NCI-H460 (cell line): ENCODE measurements at regions not wholly inside any gene's neighbourhood (a gene's known extent, or its start where the extent isn't known, plus 50 kb on each side); places are given as distances from the start of the nearest gene placed in this dataset.
"Not testable (repeated sequence)": the region's sequence is repeated elsewhere in the genome, so short reads cannot be mapped to it uniquely, and the experiment has no call there.

ENCODE experiments used
- DNase-seq: peaks from one replicate; pipeline ENCODE4 v3.0.0-alpha.2; 2016; ENCODE audit warnings: low read depth; ENCODE audit errors: extremely low read depth

DNA sequence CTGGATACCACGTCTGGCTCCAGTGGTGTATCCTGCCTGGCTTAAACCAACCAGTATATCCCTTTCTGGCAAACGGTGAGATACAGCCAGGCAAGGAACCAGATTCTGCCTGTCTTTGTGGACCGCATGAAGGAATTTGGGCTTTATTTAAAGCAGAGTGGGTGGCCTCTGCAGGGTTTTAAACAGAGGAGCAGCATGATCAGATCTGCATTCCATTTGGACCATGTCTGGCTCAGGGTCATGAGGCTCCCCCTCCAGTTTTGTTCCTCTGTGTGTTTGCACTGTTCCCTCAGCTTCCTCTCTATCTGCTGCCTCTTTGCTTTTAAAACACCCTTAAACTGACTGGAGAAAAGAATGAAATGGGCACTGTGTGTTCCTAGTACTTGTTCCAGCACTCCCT is 195.0 kb downstream of the GIPC2 start:
- no peak for DNase-seq

DNA sequence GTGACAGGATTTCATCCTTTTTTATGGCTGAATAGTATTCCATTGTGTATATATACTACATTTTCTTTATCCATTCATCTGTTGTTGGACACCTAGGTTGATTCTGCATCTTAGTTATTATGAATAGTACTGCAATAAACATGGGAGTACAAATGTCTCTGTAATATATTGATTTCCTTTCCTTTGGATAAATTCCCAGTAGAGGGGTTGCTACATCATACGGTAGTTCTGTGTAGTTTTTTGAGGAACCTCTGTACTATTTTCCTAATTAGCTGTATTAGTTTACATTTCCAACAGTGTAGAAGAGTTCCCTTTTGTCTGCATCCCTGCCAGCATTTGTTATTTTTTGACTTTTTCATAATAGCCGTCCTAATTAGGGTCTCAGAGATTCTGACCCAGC is 201.3 kb downstream of the GIPC2 start:
- no peak for DNase-seq

DNA sequence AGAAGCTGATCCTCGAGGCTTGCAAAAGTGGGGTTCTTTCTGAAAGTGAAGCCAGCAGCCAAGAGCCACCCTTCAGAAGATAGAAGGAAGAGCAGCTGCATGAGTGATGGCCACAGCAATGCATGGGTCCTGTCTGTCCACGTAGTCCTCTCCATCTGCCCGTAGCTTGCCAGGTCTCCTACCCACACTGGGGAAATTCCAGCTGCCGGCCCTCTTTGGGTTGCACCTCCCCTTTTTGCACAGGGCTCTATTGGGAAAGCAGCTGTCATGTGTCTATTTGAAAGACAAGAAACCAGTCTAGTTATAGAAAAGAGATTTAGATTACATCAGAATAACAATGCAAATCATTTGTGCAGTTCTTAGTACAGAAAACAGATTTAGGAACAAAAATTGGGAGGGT is 204.4 kb downstream of the GIPC2 start:
- DNase-seq, result no peak

DNA sequence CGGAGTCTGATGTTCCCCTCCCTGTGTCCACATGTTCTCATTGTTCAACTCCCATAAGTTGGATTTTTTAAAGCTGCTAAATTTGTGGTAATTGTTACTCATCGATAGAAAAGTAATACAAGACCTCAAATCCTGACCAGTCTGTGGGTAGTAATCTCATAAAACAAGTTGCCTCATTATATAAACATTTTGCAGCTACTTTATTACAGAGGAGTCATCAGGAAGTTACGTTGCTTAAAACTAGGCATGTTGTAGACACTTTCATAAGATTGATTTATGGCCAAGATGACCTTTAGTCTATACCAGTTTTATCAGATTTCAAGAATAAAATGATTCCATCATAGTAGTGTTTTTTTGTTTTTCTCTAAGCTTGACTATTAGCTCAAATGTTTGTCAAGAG is 208.8 kb downstream of the GIPC2 start:
- DNase-seq, result no peak

DNA sequence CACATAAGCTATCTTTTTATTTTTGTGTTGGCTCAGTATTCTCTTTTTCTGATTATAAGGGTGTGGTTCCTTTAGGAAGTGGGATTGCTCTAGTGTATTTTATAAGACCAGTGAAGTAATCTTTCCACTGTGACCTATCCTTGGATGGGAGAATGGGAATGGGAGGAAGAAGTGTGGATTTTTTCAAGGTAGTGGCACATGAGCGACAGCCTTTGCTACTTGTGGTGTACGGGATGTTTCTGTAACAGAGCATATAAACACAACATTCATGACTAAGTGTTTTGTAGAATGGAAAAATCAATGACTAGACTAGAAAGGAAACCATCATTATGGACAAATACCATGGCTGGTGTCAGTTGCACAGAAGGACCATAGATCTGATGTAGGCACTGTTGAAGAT is 209.6 kb downstream of the GIPC2 start:
- peak; percentile 6 for DNase-seq

DNA sequence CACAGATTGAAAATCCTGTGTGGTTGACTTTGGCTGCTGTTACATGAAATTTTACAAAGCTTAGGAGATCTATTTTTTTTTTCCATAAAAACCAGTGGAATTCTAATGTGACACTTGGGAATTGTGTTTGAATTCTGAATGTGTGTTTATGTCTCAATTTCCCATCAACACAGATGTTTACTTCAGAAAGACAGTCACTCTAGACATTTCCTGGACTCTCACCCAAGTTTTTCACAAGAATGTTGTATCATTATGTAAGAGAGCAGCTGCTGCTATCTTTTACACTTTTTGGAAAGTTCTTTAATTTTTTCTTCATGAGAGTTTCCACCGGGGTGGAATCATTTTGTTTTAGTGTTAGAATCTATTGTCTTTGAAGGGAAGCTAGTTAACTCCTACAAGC is 210.1 kb downstream of the GIPC2 start:
- no peak for DNase-seq

DNA sequence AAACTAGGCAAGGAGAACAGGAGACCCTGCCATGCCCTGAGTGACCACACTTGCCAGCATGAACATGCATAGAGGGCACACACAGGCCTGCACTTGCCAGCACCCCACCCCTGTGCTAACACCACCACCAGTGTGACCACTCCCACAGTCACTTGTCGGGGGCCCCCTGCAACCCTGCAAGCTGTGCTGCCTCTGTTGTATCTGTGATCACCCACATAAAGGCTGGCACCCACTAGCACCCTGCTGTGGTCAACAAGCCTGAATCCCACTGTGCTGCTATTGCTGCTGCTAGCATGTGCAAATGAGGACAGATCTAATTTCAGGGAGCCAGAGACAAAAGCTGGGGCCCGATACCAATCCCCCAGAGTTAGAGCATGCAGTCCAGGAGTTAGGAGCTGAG is 217.7 kb downstream of the GIPC2 start:
- DNase-seq, result no peak

DNA sequence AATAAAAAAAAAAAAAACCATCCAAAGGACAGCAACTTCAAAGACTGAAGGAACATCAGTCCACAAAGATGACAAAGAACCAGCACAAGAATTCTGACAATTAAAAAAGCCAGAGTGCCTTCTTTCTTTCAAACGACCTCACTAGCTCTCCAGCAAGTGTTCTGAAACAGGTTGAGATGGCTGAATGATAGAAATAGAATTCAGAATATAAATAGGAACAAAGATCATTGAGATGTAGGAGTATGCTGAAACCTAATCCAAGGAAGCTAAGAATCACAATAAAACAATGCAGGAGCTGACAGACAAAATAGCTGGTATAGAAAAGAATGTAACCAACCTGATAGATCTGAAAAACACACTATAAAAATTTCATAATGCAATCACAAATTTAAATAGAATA is 218.2 kb downstream of the GIPC2 start:
- no peak for DNase-seq

DNA sequence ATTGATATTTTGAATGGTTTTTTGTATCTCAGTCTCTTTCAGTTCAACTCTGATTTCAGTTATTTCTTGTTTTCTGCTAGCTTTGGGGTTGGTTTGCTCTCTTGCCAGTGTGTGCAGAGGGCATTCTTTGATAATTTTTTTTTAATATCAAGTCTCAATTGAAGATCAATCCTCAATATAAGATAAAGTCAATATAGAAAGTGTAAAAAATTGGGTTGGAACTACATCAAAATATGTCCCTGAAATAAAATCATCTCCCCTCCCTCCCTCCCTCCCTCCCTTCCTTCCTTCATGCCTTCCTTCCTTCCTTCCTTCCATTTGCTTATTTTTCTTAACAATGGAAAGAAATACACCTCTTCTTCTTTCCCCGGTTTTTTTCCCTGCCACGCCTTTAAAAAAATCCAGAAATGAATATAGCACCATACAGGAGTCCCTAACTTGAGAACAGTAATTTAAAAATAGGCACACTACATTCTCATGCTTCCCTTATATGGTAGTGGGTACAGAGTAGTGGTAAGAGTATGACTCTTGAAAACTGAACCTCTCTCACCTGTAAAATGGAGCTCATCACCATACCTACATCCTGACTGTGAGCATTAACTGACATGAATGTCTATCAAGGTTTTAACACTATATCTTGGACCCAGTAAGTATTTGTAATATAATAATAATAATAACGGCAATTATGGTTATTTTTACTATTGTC is 221.9 kb downstream of the GIPC2 start:
- no peak for DNase-seq

DNA sequence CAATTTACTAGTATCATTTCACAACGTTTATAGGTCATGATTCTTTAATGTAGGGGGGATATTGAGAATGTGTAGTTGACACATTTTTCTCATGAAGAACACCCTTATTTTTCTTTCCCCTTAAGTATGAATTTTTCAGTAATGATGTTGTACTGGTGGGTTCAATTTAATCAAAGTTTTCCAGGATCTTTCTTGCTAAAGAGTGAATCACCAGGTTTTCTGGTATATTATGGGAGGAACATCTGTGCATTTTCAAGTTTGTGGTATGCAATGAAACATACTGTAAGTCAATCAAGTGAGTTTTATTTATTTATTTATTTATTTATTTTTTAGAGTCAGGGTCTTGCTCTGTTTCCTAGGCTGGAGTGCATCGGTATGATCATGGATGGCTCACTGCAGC is 221.2 kb upstream of the PTGFR start:
- no peak for DNase-seq

DNA sequence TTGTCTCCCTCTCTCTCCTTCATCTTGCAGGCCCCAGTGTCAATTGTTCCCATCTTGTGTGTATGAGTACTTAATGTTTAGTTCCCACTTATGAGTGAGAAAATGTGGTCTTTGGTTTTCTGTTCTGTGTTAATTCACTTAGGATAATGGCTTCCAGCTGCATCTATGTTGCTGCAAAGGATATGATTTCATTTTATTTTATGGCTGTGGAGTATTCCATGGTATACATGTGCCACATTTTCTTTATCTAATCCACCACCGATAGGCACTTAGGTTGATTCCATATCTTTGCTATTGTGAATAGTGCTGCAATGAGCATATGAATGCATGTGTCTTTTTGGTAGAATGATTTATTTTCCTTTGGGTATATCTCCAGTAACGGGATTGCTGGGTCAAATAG is 219.4 kb upstream of the PTGFR start:
- DNase-seq, result not testable (repeated sequence)

DNA sequence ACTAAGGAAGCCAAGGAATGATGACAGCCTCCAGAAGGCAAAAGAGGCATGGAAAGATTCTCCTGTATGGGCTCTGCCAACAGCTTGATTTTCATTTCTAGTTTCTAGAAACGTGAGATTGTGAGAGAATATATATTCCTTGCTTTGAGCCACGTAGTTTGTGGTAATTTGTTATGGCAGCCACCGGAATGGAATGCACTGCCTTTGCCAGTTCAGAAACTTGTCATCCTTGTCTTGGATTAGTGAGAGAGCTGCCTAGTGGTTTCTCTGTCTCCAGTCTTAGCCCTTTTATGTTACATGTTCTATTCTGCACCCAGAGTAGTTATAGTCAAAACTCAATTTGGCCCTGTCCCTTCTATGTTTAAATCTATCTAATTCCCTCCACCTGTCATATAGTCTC is 216.0 kb upstream of the PTGFR start:
- DNase-seq, result no peak

DNA sequence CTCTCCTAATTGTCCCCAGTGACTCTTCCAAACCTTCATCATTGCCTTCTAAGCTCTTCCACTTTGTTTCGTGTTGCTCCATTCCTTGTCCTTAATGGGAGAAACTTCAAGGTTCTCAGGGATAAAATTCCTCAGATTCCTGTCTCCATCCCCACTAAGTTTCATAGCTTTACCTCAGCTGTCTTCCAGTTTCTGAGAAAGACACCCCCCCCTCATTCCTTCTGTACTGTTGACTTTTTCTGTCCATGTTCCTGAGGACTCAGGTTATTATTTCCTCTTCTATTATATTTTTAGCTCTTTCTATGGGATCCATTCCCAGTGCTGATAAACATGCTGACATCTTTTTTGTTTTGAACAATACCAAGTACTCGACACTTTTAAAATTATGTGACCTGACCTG is 215.3 kb upstream of the PTGFR start:
- no peak for DNase-seq

DNA sequence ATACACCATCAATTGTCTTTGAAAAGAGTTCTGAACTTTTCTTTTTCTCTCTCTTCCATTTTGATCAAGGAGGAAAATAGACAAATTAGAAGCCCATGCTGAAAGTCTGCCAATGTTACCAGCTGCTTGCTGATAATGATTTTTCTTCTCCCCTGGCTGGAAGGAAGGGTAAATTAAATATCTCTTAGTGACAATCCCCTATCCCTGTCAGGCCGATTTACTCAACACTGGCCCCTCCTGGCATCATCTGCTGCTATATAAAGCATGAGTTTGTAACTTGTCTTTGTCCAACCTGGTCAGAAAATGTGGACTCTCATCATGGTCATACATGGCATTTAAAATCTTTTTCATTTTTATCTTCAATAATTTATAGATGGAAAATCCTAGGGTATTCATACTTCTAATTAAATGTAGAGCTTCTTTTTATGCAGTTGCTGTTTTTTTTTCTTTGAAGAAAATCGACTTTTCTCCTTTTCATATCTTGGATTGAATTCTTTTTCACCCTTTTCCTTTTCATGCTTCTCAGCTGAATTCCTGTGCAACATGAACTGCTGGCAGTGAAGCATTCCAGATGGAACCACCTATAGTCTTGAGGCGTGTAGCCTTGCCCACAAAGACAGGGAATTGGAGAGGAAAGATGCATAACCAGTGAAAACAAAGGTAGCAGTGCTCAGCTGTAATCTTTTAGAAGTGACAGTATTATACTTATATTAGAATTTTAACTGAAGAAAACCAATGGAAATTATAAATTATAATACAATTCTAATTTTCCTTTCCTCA is 214.7 kb upstream of the PTGFR start:
- DNase-seq, result no peak

DNA sequence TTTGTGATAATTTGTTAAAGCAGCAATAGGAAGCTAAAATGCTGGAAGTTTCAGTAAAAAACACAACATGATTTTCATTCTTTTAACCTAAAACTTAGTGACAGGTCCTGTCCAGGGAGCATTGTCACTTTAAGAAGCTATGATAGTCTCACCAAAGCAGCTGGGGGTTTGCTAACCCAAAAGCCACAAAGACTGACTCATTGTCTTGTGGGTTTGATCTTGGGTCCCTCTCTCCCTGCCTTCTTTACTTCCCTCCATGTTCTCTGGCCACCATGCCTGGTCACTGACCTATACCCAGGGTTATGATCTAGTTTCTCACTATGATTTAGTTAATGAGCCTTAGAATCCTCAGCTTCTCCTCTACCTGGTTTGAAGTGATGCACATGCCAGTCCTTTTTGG is 213.5 kb upstream of the PTGFR start:
- no peak for DNase-seq

DNA sequence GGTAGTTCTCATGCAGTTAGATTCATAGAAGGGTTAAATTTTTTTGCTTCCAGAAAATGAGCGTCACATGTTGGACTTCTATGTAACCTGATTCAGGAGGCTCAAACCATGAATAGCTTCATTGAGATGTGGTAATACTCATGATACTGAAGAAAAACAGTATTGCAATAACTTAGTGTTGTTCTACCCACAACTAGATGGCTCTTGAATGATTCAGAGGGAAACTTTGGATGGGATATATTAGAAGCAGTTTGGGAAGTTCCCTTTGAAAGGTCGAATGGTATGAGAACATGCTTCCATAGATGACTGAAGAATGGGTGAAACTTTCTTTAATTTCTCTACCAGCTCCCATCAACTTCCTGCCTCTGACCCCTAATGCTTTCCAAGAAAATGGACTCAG is 211.7 kb upstream of the PTGFR start:
- DNase-seq, result no peak

DNA sequence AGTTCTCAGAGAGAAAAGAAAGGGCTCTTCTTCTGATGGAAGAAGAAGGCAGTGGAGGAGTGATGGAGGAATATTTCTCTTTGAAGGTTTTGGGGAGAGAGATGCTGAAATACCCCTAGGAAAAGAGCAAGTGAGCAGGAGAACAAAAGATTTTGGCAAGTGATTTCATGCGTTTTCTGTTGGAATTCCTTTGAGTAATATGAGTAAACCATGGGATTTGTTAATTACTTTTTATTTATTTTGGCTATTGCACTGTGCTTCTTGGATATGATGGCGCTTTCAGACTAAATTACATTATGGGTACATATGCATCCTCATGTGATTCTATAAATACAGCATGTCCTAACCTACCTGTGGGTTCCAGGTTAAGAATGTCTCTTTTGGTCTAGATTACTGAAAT is 210.1 kb upstream of the PTGFR start:
- DNase-seq, result no peak

DNA sequence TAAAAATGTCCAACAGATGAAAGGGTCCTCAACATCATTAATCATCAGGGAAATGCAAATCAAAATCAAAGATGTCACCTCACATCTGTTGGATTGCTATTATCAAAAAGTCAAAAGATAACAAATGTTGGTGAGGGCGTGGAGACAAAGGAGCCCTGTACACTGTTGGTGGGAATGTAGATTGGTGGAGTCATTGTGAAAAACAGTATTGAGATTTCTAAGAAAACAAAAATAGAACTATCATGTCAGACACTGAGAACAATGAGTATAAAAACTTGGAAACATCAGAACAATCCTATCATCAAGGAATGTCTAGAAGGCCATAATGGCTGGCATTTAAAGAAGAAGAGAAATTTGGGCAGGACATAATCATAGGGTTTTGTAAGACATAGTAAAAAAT is 209.2 kb upstream of the PTGFR start:
- DNase-seq, result no peak

DNA sequence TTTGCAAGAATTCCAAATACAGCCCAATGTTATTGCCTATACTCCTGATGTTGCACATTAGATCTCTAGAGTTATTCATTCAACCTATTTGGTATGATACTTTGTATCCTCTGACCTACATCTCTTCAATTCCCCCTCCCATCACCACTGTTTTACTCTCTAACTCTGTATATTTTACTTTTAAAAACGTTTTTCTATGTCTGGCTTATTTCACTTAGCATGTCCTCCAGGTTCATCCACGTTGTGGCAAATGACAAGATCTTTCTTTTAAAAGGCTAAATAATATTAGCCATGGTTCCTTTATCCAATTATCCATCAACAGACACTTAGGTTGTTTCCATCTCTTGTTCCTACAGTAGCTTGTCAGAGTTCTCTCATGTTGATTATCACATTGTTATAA is 207.1 kb upstream of the PTGFR start:
- no peak for DNase-seq

DNA sequence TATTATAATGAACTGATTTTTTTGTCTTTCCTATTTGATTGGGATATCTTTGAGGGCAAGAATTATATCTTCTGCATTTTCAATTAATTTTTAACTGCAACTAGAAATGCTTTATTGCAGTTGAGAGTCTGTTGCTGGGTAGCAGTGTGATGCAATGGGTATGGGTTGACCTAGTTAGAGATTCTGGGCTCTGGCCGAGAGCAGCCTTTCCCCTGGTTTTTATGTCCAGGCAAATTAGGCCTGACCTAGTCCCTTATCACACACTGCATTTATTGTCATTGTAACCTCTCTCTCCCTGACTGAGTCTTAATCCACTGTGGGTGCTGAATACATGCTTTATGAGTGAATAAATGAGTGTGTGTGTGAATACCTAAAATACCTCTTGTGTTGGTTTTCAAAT is 206.4 kb upstream of the PTGFR start:
- no peak for DNase-seq

DNA sequence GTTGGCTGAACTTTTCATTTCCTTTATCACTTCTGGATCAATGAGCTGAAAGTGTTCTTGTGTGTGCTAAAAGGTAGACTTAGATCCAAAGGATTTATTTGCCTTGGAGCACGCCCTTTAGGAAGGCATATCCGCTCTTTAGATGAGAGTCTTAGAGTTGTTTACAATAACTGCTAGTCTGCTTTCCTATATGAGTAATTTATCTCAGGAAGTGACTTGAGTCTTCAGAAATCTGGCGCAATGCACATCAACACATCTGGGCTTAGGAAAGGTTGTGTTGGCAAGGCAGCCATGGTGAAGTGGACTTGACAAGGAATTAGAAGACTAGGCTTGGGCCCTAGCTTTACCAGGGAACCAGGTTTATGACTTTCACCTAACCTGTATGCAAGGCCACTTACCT is 204.1 kb upstream of the PTGFR start:
- peak; percentile 4 for DNase-seq

DNA sequence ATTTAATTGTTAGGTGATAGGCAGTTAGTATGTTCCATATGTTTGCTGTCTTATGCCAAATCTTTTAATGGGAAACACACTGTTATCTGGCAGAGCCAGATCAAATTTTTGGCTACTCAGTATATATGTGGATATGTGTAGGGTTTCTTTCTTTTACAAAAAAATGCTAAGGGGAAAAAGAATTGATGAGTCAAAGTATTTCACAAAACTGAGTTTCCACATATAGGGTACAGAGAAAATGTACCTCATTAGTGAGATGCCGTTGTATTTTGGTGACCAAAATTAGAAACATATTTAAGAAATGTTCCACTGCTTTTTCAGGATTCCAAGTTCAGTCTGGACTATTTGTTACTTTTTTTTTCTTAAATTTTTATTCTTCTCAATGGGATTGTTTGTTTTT is 201.2 kb upstream of the PTGFR start:
- DNase-seq, result no peak

DNA sequence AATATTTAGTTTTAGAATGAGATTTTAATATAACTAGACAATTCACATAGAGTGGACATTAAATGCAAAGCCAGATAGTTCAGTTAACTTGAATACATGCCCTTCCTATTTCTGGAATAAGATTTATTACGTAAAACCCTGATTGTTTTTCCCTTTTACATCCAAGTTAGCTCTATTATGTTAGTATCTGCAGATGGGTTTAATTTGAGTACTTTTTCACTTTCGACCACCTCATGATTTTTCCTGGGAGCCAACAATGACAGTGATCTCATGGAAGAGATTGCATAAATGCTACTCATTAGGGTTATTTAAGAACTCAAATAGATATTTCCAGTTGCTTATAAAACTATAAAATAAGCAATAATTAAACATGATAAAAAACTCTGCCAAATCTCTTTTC is 199.4 kb upstream of the PTGFR start:
- DNase-seq, result no peak
